Activated CD4-positive, alpha-beta T cell treated with anti-CD3 and anti-CD28 coated beads, Interleukin-2, amount 10 ng/mL, durations not matched to agents 24 days and 14 days (primary cell): ENCODE measurements at regions not wholly inside any gene's neighbourhood (a gene's known extent, or its start where the extent isn't known, plus 50 kb on each side); places are given as distances from the start of the nearest gene placed in this dataset.

Experiments used
- DNase-seq: peaks from one replicate; pipeline ENCODE4 v3.0.0; 2022
- H3K27ac Mint-ChIP-seq: one replicate; pipeline ENCODE4 v1.8.0; 2022; ENCODE audit warnings: mild to moderate bottlenecking, mixed read lengths
- H3K27me3 Mint-ChIP-seq: one replicate; pipeline ENCODE4 v1.8.0; 2022; ENCODE audit warnings: mixed read lengths
- H3K36me3 Mint-ChIP-seq: one replicate; pipeline ENCODE4 v1.8.0; 2022; ENCODE audit warnings: low read depth, mild to moderate bottlenecking, mixed read lengths
- H3K4me1 Mint-ChIP-seq: one replicate; pipeline ENCODE4 v1.8.0; 2021; ENCODE audit warnings: mixed read lengths
- H3K4me3 Mint-ChIP-seq: one replicate; pipeline ENCODE4 v1.8.0; 2022; ENCODE audit warnings: mild to moderate bottlenecking, moderate library complexity, mixed read lengths
- H3K9me3 Mint-ChIP-seq: one replicate; pipeline ENCODE4 v1.8.0; 2021; ENCODE audit warnings: mixed read lengths
- intact Hi-C: fragments of 100-400 bp; cut with micrococcal nuclease; formaldehyde crosslinking; loops from one replicate; pipeline ENCODE4 v1.15.1; 2023

DNA sequence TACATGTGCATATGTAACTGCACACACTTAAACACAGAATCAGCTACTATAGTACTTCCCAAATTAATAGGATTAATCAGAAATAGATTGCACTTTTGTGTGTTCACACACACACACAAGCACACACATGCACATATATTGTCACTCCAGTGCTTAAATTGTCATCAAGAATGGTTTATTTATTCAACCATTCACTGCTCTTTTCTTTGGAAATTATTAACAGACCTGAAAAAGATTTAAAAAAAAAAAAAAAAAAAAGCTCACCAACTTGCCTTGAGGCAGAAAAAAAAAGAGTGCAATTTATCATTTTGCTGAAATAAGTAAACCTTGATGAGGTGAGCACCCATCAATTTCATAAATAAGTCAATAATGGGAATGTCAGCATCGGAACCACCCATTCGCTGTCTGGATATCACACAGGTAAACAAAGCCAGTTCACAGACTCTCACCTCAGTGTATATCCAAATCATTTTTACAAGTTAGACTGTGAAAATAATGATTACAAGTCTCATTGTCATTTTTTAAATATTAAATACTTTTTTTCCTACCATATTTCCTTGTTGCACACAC is 562.8 kb downstream of the BNC2 start:
- intact Hi-C loops, result no loop called here
- H3K27ac Mint-ChIP-seq, result no peak overlapping the region
- no peaks in the 10 kb centered on the region for H3K27me3 Mint-ChIP-seq
- H3K4me3 Mint-ChIP-seq, result no peak overlapping the region
- H3K4me1 Mint-ChIP-seq, result no peaks in the 10 kb centered on the region
- H3K9me3 Mint-ChIP-seq, result no peaks in the 10 kb centered on the region
- H3K36me3 Mint-ChIP-seq, result no peaks in the 10 kb centered on the region
- DNase-seq, result no peak

- H3K9me3 Mint-ChIP-seq, result no peaks in the 10 kb centered on the region
- no peaks in the 10 kb centered on the region for H3K4me1 Mint-ChIP-seq
- intact Hi-C loops, result no loop called here
- no peak overlapping the region for H3K27ac Mint-ChIP-seq
- no peaks in the 10 kb centered on the region for H3K27me3 Mint-ChIP-seq
- no peaks in the 10 kb centered on the region for H3K36me3 Mint-ChIP-seq
- no peak for DNase-seq
- H3K4me3 Mint-ChIP-seq, result no peak overlapping the region
Observed at GRCh38 chr9:16308645-16309044, 561.8 kb downstream of the BNC2 start.

- no peaks in the 10 kb centered on the region for H3K4me1 Mint-ChIP-seq
- no peaks in the 10 kb centered on the region for H3K27me3 Mint-ChIP-seq
- H3K4me3 Mint-ChIP-seq, result no peak overlapping the region
Observed at GRCh38 chr9:16309082-16309468, 561.4 kb downstream of the BNC2 start.

GRCh38 chr9:16309469-16310271 is 560.8 kb downstream of the BNC2 start:
- Mint-ChIP-seq H3K27me3 (no peaks in the 10 kb centered on the region), H3K4me3 (no peak overlapping the region), H3K27ac (no peak overlapping the region), H3K9me3 (no peaks in the 10 kb centered on the region), H3K36me3 (no peaks in the 10 kb centered on the region), H3K4me1 (no peaks in the 10 kb centered on the region)
- intact Hi-C loops, result no loop called here
- DNase-seq, result no peak

More at GRCh38 chr9:16309082-16309468, 561.4 kb downstream of the BNC2 start:
- Mint-ChIP-seq H3K27ac (no peak overlapping the region), H3K9me3 (no peaks in the 10 kb centered on the region), H3K36me3 (no peaks in the 10 kb centered on the region)
- intact Hi-C loops, result no loop called here
- no peak for DNase-seq

GRCh38 chr9:16310278-16311110 is 560.0 kb downstream of the BNC2 start:
- no peaks in the 10 kb centered on the region for H3K27me3 Mint-ChIP-seq
- no peaks in the 10 kb centered on the region for H3K36me3 Mint-ChIP-seq
- no peaks in the 10 kb centered on the region for H3K4me1 Mint-ChIP-seq
- H3K9me3 Mint-ChIP-seq, result no peaks in the 10 kb centered on the region
- no peak for DNase-seq
- intact Hi-C loops, result no loop called here
- H3K27ac Mint-ChIP-seq, result no peak overlapping the region
- no peak overlapping the region for H3K4me3 Mint-ChIP-seq

- no peak for DNase-seq
- Mint-ChIP-seq H3K36me3 (no peaks in the 10 kb centered on the region), H3K4me1 (no peaks in the 10 kb centered on the region), H3K27me3 (no peaks in the 10 kb centered on the region), H3K27ac (no peak overlapping the region), H3K4me3 (no peak overlapping the region), H3K9me3 (no peaks in the 10 kb centered on the region)
- intact Hi-C loops, result no loop called here
Observed at GRCh38 chr9:16312116-16312515, 558.4 kb downstream of the BNC2 start.

- DNase-seq, result no peak
- Mint-ChIP-seq H3K36me3 (no peaks in the 10 kb centered on the region), H3K4me1 (no peaks in the 10 kb centered on the region), H3K4me3 (no peak overlapping the region), H3K9me3 (no peaks in the 10 kb centered on the region), H3K27ac (no peak overlapping the region), H3K27me3 (no peaks in the 10 kb centered on the region)
- intact Hi-C loops, result no loop called here
Observed at GRCh38 chr9:16312962-16313546, 557.4 kb downstream of the BNC2 start.

DNA sequence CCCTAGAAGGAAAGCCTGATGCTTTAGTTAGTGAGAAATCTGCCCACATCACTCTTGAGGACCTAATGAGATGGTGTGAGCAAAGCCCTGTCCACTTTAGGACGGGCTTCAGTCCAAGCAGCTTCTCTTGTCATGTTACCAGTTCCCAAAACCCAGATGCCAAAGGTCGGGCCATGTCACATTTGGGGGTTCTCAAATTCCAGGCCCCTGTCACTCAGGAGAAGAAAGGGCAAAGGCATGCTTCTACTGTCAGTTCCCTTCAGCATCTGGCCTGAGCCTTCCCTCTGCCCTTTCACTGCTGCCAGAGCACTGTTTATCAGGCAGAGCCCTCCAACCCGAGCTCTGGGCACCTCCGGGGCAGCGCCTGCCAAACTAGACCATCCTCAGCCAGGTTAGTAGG is 556.0 kb downstream of the BNC2 start:
- no peaks in the 10 kb centered on the region for H3K27me3 Mint-ChIP-seq
- intact Hi-C loops, result no loop called here
- no peaks in the 10 kb centered on the region for H3K9me3 Mint-ChIP-seq

GRCh38 chr9:16315720-16316119 is 554.8 kb downstream of the BNC2 start:
- intact Hi-C loops, result no loop called here
- Mint-ChIP-seq H3K4me1 (no peaks in the 10 kb centered on the region), H3K27ac (no peak overlapping the region), H3K36me3 (no peaks in the 10 kb centered on the region), H3K4me3 (no peak overlapping the region), H3K27me3 (no peaks in the 10 kb centered on the region), H3K9me3 (no peaks in the 10 kb centered on the region)
- DNase-seq, result no peak

More for the DNA sequence above, 556.0 kb downstream of the BNC2 start:
- no peak for DNase-seq
- Mint-ChIP-seq H3K36me3 (no peaks in the 10 kb centered on the region), H3K4me1 (no peaks in the 10 kb centered on the region), H3K27ac (no peak overlapping the region), H3K4me3 (no peak overlapping the region)

GRCh38 chr9:16316456-16316855 is 554.0 kb downstream of the BNC2 start:
- no peaks in the 10 kb centered on the region for H3K36me3 Mint-ChIP-seq
- H3K27ac Mint-ChIP-seq, result no peak overlapping the region
- H3K4me3 Mint-ChIP-seq, result no peak overlapping the region
- H3K9me3 Mint-ChIP-seq, result no peaks in the 10 kb centered on the region
- no peaks in the 10 kb centered on the region for H3K4me1 Mint-ChIP-seq
- H3K27me3 Mint-ChIP-seq, result no peaks in the 10 kb centered on the region
- intact Hi-C loops, result no loop called here
- DNase-seq, result no peak

DNA sequence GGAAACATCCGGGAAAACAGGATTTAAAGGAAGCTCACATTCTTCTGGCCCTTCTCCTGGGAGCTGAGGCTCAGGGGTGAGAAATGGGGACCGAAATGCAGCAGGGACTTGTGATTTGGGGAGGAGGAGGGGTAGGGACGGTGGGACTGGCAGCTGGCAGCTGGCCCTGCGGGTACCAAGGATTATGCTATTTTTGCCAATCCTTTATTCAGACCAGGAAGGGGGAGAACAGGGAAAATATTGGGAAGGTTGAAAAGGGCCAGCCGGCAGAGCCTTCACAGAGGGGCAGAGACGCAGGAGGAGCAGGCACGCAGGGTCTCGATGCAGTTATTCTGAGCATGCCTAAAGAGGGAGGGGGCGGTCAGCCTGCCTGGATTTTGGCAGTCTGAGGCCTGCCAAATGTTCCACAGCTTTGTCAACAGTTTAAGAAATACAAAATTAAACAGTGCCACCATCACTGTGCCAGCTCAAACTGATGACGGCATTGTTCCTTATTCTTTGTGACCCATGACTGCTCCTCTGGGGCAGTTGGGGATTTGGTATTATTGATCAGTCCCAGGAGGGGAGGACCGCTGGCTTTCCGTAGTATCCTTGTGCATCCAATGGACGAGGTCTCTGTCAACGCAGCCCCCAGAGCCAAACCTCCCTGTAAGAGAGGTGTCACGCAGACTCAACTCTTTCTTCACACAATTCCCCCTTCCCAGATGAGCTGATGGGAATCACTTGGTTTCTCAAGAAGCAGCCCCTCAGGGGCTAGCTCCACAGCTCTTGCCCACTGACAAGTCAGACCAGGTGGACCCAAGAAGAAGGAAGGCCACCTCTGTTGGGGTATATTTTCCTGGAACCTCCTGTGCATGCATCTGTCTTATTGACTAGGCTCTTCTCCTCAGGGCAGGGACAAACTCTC is 553.3 kb downstream of the BNC2 start:
- Mint-ChIP-seq H3K27ac (no peak overlapping the region), H3K36me3 (no peaks in the 10 kb centered on the region), H3K4me1 (no peaks in the 10 kb centered on the region), H3K9me3 (no peaks in the 10 kb centered on the region), H3K4me3 (no peak overlapping the region), H3K27me3 (no peaks in the 10 kb centered on the region)
- intact Hi-C loops, result no loop called here
- no peak for DNase-seq

- H3K36me3 Mint-ChIP-seq, result no peaks in the 10 kb centered on the region
- no peaks in the 10 kb centered on the region for H3K27me3 Mint-ChIP-seq
- H3K9me3 Mint-ChIP-seq, result no peaks in the 10 kb centered on the region
- intact Hi-C loops, result no loop called here
- H3K4me3 Mint-ChIP-seq, result no peak overlapping the region
- no peak overlapping the region for H3K27ac Mint-ChIP-seq
- no peak for DNase-seq
- H3K4me1 Mint-ChIP-seq, result no peaks in the 10 kb centered on the region
Observed at GRCh38 chr9:16318516-16319060, 551.9 kb downstream of the BNC2 start.

DNA sequence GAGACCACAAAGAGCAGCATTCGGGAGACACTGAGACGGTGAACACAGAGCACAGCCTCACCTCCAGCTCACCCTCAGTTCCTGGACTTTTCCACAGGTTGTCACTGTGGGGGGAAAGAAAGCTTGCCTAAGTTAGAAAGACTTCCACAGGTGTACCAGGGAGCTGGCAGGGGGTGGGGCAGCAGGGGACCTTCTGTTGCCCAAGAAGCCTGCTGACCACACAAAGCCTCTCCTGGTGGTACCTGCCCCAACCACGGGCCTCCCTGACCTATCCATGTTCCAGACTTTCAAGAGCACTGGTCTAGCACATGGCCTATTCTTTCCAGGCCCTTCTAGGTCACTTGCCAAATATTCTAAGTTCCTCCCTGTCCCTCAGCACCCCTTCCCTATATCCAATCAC is 550.8 kb downstream of the BNC2 start:
- Mint-ChIP-seq H3K27ac (no peak overlapping the region), H3K27me3 (no peaks in the 10 kb centered on the region)

More for the DNA sequence above, 550.8 kb downstream of the BNC2 start:
- intact Hi-C loops, result no loop called here
- Mint-ChIP-seq H3K4me3 (no peak overlapping the region), H3K9me3 (no peaks in the 10 kb centered on the region), H3K36me3 (no peaks in the 10 kb centered on the region), H3K4me1 (no peaks in the 10 kb centered on the region)
- DNase-seq, result no peak
